ENCODE measurements at regions not wholly inside any gene's neighbourhood (a gene's known extent, or its start where the extent isn't known, plus 50 kb on each side); places are given as distances from the start of the nearest gene placed in this dataset.
"Not testable (repeated sequence)": the region's sequence is repeated elsewhere in the genome, so short reads cannot be mapped to it uniquely, and the experiment has no call there.

DNA sequence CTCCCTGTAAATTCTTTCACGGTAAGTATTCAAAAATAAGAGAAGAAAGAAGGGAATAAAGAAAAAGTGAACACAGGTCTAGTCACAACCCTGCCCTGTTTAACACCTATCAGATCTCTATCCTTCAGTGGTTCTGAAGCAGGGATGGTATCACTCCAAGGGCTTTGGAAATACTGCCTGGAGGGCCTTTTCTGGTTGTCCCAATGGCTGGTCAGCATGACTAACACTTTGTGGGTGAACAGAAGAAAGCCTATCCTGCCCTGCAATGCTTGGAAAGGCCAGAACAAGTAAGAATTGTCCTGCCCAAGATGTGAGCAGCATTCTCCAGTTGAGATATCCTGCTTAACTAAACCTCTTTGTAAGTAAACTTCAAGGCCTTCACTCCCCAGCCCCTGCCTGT is 124.9 kb downstream of the TMEM167A start:
- no peak for DNase-seq

DNA sequence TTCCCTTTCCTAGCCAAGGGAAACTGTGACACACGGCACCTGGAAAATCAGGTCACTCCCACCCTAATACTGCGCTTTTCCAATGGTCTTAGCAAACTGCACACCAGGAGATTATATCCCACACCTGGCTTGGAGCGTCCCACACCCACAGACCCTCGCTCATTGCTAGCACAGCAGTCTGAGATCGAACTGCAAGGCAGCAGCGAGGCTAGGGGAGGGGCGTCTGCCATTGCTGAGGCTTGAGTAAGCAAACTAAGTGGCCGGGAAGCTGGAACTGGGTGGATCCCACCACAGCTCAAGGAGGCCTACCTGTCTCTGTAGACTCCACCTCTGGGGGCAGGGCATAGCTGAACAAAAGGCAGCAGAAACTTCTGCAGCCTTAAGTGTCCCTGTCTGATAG is 132.9 kb downstream of the TMEM167A start:
- DNase-seq = not testable (repeated sequence)

DNA sequence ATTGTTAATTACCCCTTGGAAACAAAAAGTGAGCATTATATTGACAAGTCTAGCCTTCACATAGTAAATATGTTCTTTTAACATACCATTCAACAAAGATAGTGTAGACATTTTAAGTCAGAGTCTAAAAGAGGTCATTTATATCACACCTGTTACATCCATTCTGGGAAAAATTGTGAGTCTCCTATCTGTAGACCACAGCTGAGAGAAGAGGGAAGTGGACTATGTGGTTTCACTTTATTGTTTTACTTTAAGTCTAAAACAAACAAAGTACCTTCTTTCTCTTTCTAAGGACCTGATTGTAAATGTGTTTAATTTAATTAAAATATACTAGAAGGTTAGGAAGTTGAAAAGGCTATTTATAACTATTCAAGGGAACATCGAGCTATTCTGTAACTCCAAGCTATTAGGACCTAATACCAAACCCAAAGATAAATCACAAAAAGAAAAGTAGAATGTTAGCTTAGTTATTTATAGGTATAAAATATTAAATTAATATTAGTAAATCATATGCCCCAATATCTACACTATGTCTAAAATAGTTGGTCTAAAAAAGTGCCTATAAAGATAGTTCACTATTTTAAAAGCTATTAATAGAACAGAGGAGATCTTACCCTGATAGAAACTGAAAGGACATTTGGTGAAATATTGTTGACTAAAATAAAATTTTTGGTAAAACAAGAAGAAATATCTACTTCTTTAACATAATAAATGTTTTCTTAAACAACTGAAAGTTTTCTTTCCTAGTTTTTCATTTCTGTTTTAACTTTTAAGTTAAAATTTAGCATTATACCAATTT is 134.9 kb downstream of the TMEM167A start:
- peak; percentile 74 for DNase-seq

DNA sequence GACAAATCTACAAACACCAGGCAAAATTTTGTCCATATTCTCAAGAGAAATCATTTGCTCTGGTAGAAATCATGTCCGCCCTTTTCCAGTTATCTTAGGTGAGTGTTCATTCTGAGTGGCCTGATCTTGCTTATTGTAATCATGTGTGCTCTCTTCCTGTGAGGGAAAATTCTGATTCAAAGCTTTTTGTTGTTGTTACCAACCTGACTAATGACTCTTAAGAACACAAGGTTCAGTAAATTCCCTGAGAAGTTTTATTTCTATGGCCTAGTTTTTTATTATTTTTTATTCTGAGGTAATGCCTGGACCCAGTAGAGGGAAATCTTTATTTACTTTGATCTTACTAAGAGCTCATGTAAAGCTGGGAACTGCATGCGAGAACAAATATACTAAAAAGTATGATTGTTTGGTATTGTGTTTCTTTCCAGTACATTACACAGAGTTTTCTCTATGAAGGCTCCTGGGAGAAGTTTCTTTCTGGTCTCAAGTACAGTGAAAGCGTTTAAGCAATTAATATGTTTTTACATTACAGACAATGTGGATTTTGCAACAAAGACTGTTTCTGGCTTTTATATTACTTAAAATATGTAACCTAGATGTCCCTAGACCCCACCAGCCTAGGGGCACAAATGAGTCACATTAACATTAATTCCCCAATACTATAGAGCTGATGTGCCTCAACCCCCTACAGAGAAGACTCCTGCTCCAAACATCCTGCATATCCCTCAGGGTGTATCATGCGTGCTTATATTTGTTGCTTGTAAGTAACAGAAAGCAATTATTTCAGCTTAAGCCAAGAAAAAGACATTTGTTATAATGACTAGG is 138.1 kb downstream of the TMEM167A start:
- DNase-seq = no peak

DNA sequence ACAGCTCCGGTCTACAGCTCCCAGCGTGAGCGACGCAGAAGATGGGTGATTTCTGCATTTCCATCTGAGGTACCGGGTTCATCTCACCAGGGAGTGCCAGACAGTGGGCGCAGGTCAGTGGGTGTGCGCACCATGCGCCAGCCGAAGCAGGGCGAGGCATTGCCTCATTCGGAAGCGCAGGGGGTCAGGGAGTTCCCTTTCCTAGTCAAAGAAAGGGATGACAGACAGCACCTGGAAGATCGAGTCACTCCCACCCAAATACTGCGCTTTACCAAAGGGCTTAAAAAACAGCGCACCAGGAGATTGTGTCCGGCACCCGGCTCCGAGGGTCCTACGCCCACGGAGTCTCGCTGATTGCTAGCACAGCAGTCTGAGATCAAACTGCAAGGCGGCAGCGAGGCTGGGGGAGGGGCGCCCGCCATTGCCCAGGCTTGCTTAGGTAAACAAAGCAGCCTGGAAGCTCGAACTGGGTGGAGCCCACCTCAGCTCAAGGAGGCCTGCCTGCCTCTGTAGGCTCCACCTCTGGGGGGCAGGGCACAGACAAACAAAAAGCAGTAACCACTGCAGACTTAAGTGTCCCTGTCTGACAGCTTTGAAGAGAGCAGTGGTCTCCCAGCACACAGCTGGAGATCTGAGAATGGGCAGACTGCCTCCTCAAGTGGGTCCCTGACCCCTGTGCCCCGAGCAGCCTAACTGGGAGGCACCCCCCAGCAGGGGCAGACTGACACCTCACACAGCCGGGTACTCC is 144.5 kb downstream of the TMEM167A start:
- not testable (repeated sequence) for DNase-seq

DNA sequence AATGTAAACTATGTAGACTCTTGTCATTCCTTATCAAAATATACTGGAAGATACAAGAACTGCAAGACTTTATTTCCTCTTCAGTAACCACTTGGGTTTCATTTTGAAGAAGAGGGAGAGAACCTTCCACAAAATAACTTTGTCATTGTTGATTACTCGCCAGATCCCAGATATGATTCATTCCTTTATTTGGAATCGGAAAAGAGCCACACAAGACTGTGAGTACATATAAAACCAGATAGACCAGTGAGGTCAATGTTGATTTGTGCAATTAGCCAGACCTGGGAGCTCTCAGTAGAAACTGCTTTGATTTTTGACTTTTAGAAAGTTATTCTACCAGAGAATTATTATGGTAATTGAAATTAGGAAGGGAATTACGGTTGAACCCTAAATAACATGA is 146.1 kb downstream of the TMEM167A start:
- DNase-seq = no peak

DNA sequence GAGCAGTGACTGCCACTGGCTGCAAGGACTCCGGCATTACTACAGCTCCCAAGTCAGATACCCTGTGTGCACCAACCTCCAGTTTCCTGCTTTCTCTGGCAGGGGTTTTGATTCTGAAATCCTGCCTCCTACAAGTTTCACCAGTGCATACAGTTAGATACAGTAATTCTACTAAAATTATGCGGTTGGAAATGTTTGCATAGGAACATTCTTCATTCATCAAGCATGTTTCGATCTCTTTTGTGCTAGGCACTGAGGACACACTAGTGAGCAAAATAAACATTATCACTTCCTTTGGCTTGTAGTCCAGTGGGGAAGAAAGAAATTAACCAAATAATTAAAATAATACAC is 152.2 kb downstream of the TMEM167A start:
- no peak for DNase-seq

DNA sequence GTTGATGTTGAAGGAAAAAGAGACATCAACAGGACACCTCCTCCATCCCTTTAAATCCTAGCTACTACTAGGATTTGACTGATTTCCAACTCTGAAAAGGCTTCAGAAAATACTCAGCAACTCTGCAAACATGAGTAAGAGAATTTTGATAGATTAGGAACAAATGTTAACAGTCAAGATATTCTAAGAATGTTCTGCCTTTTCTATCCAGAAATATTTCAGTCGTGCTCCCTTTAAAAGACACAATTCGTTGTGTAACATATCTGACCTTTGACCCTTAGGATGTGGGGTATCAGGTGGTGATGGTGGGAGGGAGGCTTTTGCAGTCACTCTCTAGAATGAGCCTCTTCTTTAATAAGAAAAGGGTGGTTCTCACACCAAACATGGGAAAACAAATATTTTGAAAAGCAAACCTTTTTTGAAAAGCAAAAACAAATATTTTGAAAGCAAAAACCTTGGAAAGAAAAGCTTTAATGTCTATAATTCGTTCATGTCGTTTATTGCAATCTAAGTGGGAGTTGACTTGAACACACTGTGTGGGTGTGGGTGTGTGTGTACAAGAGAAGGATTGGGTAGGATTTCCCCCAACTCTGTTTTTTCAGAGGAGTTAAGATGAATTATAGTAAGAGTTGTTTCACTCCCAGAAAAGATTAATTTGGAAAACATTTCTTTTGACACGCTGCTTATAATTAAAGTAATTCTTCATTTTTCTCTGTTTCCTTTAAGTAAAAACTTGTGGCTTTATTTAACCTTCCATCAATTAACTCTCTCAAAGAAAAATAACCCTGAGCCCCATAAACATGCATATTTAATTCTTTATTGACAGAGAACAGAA is 152.8 kb downstream of the TMEM167A start:
- DNase-seq = no peak

DNA sequence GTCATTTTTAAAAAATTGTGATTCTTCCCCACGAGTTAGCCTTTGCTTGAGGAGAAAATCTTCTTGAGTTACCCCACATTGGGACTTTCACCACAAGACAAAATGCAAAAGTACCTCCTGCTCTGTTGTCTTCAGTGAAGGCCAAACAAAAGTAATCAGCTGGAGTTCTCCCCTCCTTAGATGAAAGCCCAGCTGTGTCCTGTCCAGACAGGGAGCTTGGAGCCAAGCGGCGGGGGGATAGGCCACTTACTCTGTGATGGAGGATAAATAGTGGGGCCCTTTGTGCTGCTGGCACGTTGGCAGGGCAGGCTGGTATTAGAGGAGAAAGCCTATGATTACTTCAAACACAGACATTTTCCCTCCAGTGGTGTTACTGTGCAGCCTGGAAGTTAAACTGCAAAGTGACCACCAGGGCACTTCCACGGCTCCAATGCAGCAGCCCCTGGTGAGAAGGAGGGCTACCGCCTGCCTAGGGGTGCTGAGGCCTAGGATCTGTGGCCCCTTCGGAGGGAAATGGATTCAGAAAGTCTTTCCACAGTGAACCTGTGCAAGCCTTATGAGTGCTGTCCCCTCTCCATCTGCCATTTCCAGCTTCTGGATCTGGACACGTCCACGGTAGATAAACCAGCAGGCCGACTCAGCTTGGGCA is 155.0 kb downstream of the TMEM167A start:
- no peak for DNase-seq

DNA sequence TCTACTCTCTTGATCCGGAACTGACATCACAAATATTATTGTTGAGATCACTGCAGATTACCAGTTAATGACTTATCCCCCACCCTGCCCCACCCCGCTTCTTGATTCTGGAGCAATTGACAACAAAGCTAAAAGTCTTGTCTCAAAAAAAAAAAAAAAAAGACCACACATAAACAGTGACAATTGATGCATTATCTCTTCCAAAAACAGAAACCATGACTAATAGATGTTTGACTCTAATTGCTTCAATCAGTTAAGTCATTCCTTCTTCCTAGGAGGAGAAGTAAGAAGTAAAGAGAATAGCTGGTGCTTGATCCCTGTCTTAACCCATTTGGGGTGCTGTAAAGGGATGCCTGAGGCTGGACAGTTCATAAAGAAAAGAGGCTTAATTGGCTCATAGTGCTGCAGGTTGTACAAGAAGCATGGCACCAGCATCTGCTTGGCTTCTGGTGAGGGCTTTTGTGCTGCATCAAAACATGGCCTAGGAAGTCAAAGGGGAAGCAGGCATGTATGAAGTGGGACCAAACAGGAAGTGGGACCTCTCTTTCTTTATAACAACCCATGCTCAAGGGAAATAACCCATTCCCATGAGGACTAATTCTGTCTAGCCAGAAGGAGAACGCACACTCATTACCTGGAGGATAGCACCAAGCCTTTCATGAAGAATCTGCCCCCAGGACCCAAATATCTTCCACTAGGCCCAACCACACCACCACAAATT is 158.7 kb downstream of the TMEM167A start:
- no peak for DNase-seq

DNA sequence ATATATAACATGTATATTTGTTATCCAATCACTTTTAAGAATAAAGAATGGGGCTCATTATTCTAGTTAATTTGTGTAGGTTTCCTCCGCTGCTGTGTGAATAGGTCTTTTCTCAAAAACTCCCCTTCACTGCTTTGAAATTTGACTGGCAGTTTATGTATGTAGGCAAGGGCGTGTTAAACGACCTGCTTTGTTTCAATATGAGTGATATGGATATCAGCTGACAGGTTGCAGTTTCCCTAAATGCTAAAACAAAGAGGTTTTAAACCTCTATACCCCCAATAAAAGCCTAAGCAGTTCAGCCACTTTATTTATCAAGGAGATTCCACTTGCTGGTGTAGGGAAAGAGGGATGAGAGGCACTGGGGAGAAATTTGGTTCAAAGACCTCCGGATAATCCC is 159.6 kb downstream of the TMEM167A start:
- DNase-seq = no peak

DNA sequence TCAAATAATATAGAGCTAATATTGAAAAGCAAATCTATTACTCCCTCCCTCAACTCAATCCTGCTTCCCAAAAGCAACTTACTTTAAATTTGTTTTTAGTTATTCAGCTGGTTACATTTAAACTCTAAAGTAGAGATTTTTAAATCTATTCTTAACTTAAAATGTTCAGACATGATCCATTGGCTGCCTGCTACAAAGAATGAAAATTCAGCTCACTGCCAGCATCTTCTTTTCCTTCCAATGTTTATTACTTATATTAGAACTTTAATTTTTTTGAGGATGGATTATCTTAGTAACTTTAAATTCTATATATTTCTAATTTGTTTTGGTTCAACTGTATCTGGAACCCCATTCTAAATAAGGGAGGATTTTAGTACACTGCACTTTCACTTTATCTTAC is 163.2 kb downstream of the TMEM167A start:
- no peak for DNase-seq

DNA sequence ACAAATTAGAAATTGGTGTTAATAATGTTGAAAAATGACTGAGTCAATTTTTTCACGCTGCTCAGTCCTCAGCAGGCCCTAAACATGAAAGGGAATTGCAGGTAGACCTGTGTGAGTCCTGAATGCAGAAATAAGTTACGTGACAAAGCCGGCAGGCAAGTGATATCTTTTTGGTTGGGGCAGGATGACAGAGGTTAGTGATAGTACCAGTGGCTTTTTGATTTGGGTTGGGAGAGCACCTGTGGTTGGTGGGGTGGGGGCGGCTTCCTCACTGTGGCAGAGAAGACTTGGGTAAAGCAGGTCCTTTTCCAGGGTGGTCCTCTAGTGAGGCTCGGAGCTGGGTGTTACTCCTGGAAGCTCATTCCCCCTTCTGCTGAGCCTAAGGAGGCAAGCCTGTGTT is 164.7 kb downstream of the TMEM167A start:
- DNase-seq = no peak

DNA sequence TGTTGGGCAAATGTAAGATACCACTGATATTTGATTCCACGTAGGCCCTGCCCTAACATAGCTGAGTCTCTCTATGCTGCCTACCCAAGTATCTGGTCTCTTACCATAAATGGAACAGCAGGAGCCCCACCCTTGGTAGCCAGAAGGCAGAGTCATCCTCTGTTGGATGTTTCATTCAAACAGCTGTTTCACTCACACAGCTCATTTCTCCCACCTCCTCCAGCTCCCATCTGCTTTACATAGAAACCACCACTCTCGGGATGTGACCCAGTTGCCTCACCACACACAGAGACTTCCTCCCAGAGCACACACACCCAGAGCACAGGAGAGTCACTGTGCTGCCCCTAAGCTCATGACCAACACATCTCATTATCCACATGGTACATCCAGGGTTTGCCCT is 165.3 kb downstream of the TMEM167A start:
- DNase-seq = no peak

DNA sequence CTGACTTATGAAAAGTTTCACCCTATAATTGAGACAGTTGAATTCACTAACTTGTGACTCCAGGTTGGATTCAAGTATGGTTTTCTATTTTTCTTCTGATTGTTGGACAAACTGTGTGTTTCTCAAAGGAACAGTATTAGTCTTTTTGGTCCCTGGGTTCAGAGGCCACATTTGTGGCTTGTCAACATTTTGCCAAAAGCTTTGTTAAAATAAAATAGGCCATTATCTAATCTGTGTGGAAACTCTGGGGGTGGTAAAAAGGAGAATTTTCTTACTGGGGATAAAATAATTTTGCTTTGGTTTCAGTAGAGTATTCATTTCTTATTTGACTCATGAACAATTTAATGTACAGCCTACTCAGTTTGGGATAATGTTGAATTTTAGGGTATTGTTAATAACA is 166.3 kb downstream of the TMEM167A start:
- no peak for DNase-seq

DNA sequence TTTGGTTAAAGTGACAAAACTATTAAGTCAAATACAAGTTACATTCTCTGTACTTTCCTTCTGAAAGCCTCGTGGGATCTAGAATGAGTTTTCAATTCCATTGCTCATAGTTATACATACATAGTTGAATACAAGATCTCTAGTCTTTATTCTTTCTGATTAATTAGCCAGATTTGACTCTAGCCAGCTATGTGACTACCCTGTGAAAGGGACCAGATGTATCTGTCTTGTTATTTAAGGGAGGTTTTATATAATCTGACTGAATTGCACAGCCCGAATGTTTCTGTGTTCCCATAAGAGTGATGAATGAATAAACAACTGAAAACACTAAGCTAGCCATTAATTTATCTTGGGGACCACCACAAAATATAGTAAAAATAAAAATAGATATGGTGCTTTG is 166.7 kb downstream of the TMEM167A start:
- no peak for DNase-seq

DNA sequence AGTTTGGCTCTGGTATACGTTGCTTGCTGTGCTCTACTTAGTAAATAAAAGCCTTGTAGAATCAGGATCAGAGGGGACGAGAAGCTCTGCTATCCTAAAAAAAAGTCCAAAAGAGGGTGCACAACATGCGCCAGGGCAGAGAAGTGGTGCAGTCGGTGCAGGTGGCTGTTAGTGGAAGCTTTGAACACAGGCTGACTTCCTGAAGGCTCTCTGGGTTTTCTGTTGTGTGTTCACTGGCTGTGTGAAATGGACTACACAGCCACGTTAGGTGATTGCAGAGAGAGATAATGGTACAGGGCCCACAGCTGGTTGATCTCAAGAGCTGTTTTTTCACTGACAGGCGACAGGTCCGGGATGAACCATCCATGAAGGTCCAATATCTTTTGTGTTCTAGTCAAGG is 167.4 kb downstream of the TMEM167A start:
- no peak for DNase-seq

DNA sequence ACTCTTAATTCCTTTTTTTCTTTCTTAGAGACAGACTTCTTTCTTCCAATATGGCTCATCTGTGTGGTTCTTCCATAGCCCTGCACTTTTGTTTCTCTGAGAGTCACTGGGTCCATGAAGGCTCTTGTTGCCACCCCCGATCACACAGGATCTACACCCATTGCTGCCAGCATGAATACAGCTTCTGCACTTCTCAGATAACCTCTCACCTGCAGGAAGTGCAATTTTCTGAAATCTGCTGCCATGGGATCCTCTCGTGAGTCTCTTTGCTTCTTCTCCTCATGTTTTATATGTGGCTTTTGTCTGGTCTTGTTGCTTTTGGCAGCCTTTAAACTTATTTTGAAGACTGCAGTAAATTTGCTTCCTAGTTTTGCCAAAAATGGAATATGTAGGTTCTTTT is 171.2 kb downstream of the TMEM167A start:
- DNase-seq = peak; percentile 56

DNA sequence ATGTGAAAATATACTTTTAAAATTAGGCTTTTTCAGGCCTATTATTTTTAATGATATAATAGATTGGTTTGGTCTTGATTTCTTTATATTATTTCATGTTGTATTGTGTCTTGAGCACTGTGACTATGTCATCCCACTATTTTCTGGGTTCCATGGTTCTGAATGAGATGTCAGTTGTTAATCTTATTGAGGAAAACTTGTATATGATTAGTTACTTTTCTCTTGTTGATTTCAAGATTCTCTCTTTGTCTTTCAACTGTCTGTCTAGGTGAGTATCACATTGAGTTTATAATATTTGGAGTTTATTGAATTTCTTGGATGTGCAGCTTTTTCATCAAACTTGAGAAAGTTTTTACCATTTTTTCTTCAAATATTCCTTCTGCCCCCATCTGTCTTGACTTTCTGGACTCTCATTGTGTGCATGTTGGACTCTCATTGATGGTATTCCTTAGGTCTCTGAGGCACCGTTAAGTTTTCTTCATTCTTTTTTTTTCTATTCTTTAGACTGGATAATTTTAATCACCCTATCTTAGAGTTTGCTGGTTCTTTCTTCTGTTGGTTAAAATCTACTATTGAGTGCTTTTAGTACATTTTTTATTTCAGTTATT is 175.8 kb downstream of the TMEM167A start:
- peak; percentile 40 for DNase-seq

DNA sequence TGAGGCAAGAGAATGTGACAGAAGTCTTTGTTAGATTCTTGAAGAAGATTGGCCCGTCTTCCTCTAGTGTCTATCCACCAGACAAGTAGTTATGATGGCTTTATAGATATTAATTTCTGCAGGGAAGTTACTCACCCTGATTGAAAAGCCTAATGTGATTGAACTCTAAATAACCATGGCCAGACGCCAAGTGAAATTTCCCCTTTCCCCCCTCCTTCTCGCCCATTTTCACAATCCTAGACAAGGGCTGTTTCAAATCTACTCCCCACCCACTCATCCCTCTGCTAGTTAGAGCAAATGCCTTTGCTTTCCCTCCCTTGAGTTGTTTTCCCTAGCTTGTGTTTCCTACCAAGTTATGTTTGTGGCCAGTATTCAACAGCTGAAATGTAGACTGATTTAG is 182.5 kb downstream of the TMEM167A start:
- DNase-seq = peak; percentile 10

DNA sequence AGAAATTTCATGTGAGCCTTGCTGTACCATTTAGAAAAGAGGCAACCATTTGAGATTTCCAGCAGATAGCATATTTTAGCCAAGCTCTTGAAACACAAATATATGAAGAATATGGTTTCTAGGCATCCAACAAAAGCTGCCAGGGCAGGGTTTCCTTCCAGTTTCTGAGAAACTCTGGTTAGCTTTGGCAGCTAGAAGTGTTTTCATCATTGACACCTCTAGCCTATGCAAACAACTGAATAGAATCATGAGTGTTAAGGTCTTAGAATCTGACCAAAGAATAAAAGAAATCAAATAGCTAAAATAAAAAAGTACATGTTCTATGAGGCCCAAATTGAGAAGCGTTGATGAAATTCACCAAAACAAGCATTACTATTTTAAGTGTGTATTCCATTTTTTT is 188.1 kb downstream of the TMEM167A start:
- no peak for DNase-seq

Measured in OCI-M1 (cell line).